Uterus (tissue), 2 donors: ENCODE measurements at regions not wholly inside any gene's neighbourhood (a gene's known extent, or its start where the extent isn't known, plus 50 kb on each side); places are given as distances from the start of the nearest gene placed in this dataset.

ENCODE experiments used
- CTCF ChIP-seq, 4 experiments: fragments of 200-600 bp in 2 of 4; fragments of 450-650 bp in 2 of 4; sonication (generic) in 2 of 4; IDR thresholded peaks; one replicate each; pipeline ENCODE4 v1.5.1; 2016 to 2019; ENCODE audit warnings: antibody characterized with exemption in 4 of 4, mild to moderate bottlenecking in 2 of 4, moderate library complexity in 1 of 4
- POLR2A ChIP-seq, 2 donors: fragments of 450-650 bp; IDR thresholded peaks; one replicate each; pipeline ENCODE4 v1.6.1; 2016; ENCODE audit warnings: antibody characterized with exemption in 2 of 2, mild to moderate bottlenecking in 1 of 2, moderate library complexity in 1 of 2

- no peak for TF ChIP-seq POLR2A (IDR thresholded peaks at IDR 0.05)
- no peak for TF ChIP-seq CTCF (IDR thresholded peaks at IDR 0.05)
Measured at GRCh38 chr12:115897729-115898128, 379.8 kb downstream of the MED13L start.
